K562 (cell line): ENCODE measurements at regions not wholly inside any gene's neighbourhood (a gene's known extent, or its start where the extent isn't known, plus 50 kb on each side); places are given as distances from the start of the nearest gene placed in this dataset.

ENCODE experiments used
- CHCHD3 ChIP-seq: fragments of 250-450 bp; sonication (Bioruptor Pico); IDR thresholded peaks from 2 replicates; pipeline ENCODE4 v2.1.2; 2022; ENCODE audit warnings: mild to moderate bottlenecking
- JUN ChIP-seq, 2 experiments: sonication (generic) in 1 of 2; formaldehyde crosslinking in 1 of 2; IDR thresholded peaks; 2 replicates each; pipeline versions ENCODE4 v1.6.1 to v1.8.0; 2012 to 2022; ENCODE audit warnings: borderline replicate concordance in 2 of 2, mild to moderate bottlenecking in 2 of 2, improper control_type of control experiment in 1 of 2, low read depth in 1 of 2, low read length in 1 of 2, missing genetic modification reagents in 1 of 2
- JUNB ChIP-seq: fragments of 450-650 bp; formaldehyde crosslinking; conservative IDR thresholded peaks from 2 replicates; pipeline ENCODE4 v1.4.0; 2020; ENCODE audit warnings: mild to moderate bottlenecking
- NBN ChIP-seq: fragments of 450-650 bp; IDR thresholded peaks from 2 replicates; pipeline ENCODE4 v1.6.1; 2016; ENCODE audit warnings: low read depth, mild to moderate bottlenecking
- PHF21A ChIP-seq: fragments of 450-650 bp; IDR thresholded peaks from 2 replicates; pipeline ENCODE4 v1.6.1; 2017; ENCODE audit warnings: low read depth, borderline replicate concordance
- SRF ChIP-seq, 2 experiments: fragments of 250-450, 450-650 bp in 1 of 2; sonication (Bioruptor Pico) in 1 of 2; sonication (generic) in 1 of 2; formaldehyde crosslinking; IDR thresholded peaks; 2 replicates each; pipeline versions ENCODE4 v1.5.0 to v1.5.1; 2020 to 2022; ENCODE audit warnings: mild to moderate bottlenecking in 1 of 2, missing genetic modification reagents in 1 of 2
- STAT5B ChIP-seq: fragments of 250-450 bp; sonication (Bioruptor Pico); IDR thresholded peaks from 2 replicates; pipeline ENCODE4 v1.8.0; 2021; ENCODE audit warnings: mild to moderate bottlenecking, inconsistent platforms
- TF ChIP-seq, protein P1 (sequence below): fragments of 250-450 bp; sonication (Bioruptor Pico); IDR thresholded peaks from 2 replicates; pipeline ENCODE4 v1.8.0; 2022; ENCODE audit warnings: moderate library complexity, mild to moderate bottlenecking, inconsistent platforms
- TF ChIP-seq, protein P2 (sequence below): sonication (generic); formaldehyde crosslinking; IDR thresholded peaks from 2 replicates; pipeline ENCODE4 v1.8.1; 2023; ENCODE audit warnings: mild to moderate bottlenecking, missing genetic modification reagents
- TF ChIP-seq, protein P3 (sequence below): sonication (generic); formaldehyde crosslinking; IDR thresholded peaks from 2 replicates; pipeline ENCODE4 v1.9.0; 2022; ENCODE audit warnings: mild to moderate bottlenecking, missing genetic modification reagents

DNA sequence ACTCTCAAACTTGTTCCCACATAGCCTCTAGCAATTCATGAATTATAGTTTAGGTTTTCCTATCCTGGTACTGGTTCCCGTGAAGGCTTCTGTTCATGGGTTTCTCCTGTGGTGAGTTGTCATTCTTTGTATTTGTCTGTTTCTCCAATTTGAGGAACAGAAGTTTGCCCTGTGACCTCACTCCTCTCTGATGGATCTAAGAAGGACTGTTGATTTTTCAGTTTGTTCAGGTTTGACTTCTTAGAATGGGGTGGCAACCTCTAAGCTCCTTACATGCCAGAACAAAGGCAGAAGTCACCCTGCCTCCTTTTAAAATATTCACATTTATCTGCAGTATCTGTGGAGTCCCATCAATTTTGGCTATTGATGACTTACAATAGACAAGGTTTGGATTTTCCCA, 354.0 kb downstream of the SPRY2 start:
- TF ChIP-seq, protein P1, sequence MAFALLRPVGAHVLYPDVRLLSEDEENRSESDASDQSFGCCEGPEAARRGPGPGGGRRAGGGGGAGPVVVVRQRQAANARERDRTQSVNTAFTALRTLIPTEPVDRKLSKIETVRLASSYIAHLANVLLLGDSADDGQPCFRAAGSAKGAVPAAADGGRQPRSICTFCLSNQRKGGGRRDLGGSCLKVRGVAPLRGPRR (CRISPR knock-in tag) = no peak
- TF ChIP-seq JUN (IDR thresholded peaks at IDR 0.05; ENCODE audit: borderline replicate concordance, low read depth, low read length) (no peak), JUN (CRISPR knock-in tag; IDR thresholded peaks at IDR 0.05; ENCODE audit: borderline replicate concordance) (no peak), CHCHD3 (CRISPR knock-in tag) (no peak), SRF (CRISPR knock-in tag; IDR thresholded peaks at IDR 0.05) (no peak), STAT5B (CRISPR knock-in tag) (no peak), NBN (no peak), PHF21A (no peak), JUNB (no peak)
- TF ChIP-seq, protein P2, sequence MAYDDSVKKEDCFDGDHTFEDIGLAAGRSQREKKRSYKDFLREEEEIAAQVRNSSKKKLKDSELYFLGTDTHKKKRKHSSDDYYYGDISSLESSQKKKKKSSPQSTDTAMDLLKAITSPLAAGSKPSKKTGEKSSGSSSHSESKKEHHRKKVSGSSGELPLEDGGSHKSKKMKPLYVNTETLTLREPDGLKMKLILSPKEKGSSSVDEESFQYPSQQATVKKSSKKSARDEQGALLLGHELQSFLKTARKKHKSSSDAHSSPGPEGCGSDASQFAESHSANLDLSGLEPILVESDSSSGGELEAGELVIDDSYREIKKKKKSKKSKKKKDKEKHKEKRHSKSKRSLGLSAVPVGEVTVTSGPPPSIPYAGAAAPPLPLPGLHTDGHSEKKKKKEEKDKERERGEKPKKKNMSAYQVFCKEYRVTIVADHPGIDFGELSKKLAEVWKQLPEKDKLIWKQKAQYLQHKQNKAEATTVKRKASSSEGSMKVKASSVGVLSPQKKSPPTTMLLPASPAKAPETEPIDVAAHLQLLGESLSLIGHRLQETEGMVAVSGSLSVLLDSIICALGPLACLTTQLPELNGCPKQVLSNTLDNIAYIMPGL (CRISPR knock-in tag) = no peak
- TF ChIP-seq, protein P3, sequence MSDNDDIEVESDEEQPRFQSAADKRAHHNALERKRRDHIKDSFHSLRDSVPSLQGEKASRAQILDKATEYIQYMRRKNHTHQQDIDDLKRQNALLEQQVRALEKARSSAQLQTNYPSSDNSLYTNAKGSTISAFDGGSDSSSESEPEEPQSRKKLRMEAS (CRISPR knock-in tag) = no peak
